ENCODE measurements at regions not wholly inside any gene's neighbourhood (a gene's known extent, or its start where the extent isn't known, plus 50 kb on each side); places are given as distances from the start of the nearest gene placed in this dataset.

DNA sequence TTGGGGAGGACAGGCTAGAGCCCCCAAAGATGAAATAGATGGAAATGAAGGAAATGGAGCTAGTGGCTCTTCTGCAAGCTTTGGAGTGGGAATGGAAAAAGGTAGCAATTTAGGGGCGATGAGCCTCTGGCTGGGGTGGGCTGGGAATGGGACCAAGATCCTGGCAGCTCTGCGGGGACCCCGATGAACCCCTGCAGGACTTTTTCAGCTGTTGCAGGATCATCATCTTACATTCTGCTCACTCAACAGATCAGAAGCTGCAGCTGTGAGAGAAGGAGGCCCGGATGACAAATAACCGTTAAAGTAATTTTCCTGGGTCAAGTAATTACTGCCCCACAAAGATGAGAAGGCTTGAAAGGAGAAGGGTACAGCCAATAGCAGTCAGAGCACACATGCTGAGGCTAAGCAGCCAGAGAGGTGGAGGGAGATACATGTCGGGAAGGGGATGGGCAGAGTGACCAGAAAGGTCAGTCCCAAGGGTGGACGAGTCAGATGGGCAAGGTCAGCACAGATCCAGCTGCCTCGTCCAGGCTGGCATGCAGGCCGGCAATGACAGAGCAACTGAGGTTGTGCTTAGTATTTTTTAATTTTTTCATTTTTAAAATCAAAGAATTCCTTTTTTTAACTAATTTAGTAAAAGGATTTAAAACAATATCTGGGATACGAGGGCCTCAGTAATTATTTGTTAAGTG, 245.0 kb upstream of the RAB6C start:
- TF ChIP-seq POLR2AphosphoS5 (IDR thresholded peaks at IDR 0.05) = no peak
- TF ChIP-seq CTCF (IDR thresholded peaks at IDR 0.05) = no peak

Measured in gastroesophageal sphincter (tissue), 3 donors.